Thoracic aorta (tissue), 2 donors: ENCODE measurements at regions not wholly inside any gene's neighbourhood (a gene's known extent, or its start where the extent isn't known, plus 50 kb on each side); places are given as distances from the start of the nearest gene placed in this dataset.

Source experiments
- ATAC-seq: fragments of 150-250 bp; one replicate; pipeline ENCODE4 v1.8.0; 2017; ENCODE audit warnings: low read depth; ENCODE audit not compliant: insufficient number of reproducible peaks, low FRiP score
- DNase-seq: peaks from one replicate; pipeline ENCODE4 v3.0.0-alpha.2; 2020; ENCODE audit warnings: low spot score
- H3K27ac ChIP-seq, 2 donors: fragments of 200-600 bp; sonication (generic); 1 replicate in 1 of 2; 2 replicates in 1 of 2; pipeline ENCODE4 v1.5.1; 2016; ENCODE audit warnings: mild to moderate bottlenecking in 2 of 2, moderate library complexity in 2 of 2
- H3K27me3 ChIP-seq: fragments of 200-600 bp; sonication (generic); replicated peaks from 2 replicates; pipeline ENCODE4 v1.6.0; 2016; ENCODE audit warnings: mild to moderate bottlenecking; ENCODE audit not compliant: insufficient read depth
- H3K36me3 ChIP-seq: fragments of 200-600 bp; sonication (generic); one replicate; pipeline ENCODE4 v1.5.1; 2016
- H3K4me1 ChIP-seq, 2 donors: fragments of 200-600 bp; sonication (generic); 1 replicate in 1 of 2; 2 replicates in 1 of 2; pipeline versions ENCODE4 v1.5.1 to v1.6.0; 2016; ENCODE audit warnings: low read depth in 2 of 2, mild to moderate bottlenecking in 1 of 2; ENCODE audit not compliant: control insufficient read depth in 1 of 2
- H3K4me3 ChIP-seq: fragments of 200-600 bp; sonication (generic); 2 replicates; pipeline ENCODE4 v1.5.1; 2016; ENCODE audit warnings: mild to moderate bottlenecking
- H3K9me3 ChIP-seq: fragments of 200-600 bp; sonication (generic); 2 replicates; pipeline ENCODE4 v1.5.1; 2016
- CTCF ChIP-seq: fragments of 200-600 bp; sonication (generic); IDR thresholded peaks from one replicate; pipeline ENCODE4 v1.5.1; 2019; ENCODE audit warnings: antibody characterized with exemption

- ATAC-seq, result no peak
Measured at GRCh38 chr1:113333056-113333455, 57.3 kb upstream of the MAGI3 start.

GRCh38 chr1:113340038-113340437 is 50.3 kb upstream of the MAGI3 start:
- no peak for TF ChIP-seq CTCF
- Histone ChIP-seq H3K4me1 (no peaks in the 10 kb centered on the region), H3K9me3 (no peaks in the 10 kb centered on the region), H3K4me3 (no peak overlapping the region), H3K27ac (no peak overlapping the region), H3K36me3 (no peaks in the 10 kb centered on the region), H3K27me3 (no peaks in the 10 kb centered on the region)
- DNase-seq, result no peak
- ATAC-seq, result no peak

More at GRCh38 chr1:113333056-113333455, 57.3 kb upstream of the MAGI3 start:
- no peaks in the 10 kb centered on the region for H3K36me3 ChIP-seq
- H3K4me3 ChIP-seq, result no peak overlapping the region
- no peak for DNase-seq
- H3K9me3 ChIP-seq, result no peaks in the 10 kb centered on the region
- no peak for TF ChIP-seq CTCF
- no peaks in the 10 kb centered on the region for H3K27me3 ChIP-seq
- H3K4me1 ChIP-seq, result no peaks in the 10 kb centered on the region
- H3K27ac ChIP-seq, result no peak overlapping the region
